CD4-positive, alpha-beta T cell treated with Interleukin-4 for 1 hour (primary cell): ENCODE measurements at regions not wholly inside any gene's neighbourhood (a gene's known extent, or its start where the extent isn't known, plus 50 kb on each side); places are given as distances from the start of the nearest gene placed in this dataset.
"Not testable (repeated sequence)": the region's sequence is repeated elsewhere in the genome, so short reads cannot be mapped to it uniquely, and the experiment has no call there.

Source experiments
- DNase-seq, 2 donors: peaks; one replicate each; pipeline ENCODE4 v3.0.0-alpha.2; 2020 to 2022

- DNase-seq: not testable (repeated sequence)
These were observed 392.9 kb downstream of the SEC14L1 start for GRCh38 chr17:77533697-77534096.

- no peak for DNase-seq
These were observed 393.4 kb downstream of the SEC14L1 start for GRCh38 chr17:77534137-77534536.

DNA sequence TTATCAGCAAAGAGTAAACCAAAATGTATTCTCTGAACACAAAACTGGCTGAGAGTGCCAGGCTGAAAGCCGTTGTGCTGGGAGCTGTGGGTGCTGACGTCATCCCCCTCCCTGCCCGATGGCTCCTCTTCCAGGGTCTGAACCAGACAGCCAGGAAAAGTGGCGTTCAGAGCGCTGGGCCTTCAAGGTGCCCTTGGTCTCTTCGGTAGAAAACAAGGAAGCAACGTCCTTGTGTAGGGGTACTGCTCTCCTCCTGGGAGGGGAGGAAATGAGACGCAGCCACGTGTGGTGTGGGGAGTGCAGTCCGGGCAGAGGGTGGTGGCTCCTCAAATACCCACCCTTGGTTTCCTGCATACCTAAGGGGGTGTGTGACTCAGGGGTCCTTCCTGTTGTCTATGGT lies 394.7 kb downstream of the SEC14L1 start:
- no peak for DNase-seq

GRCh38 chr17:77535892-77536291 lies 395.1 kb downstream of the SEC14L1 start:
- DNase-seq: no peak

DNA sequence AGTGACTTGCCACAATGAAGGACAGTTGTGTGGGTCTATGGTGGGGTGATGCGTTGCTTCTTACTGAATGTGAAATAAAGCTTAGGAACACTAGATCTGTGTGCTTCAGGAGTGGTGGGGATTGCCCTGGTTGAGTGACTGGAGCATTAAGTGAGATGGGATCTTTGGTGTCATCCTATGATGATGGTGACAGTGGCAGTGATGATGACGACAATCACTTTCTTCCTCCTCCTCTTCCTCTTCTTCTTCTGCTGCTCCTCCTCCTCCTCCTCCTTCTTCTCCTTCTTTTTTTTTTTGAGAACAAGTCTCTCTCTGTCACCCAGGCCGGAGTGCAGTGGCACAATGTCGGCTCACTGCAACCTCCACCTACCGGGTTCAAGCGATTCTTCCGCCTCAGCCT lies 396.8 kb downstream of the SEC14L1 start:
- no peak for DNase-seq

DNA sequence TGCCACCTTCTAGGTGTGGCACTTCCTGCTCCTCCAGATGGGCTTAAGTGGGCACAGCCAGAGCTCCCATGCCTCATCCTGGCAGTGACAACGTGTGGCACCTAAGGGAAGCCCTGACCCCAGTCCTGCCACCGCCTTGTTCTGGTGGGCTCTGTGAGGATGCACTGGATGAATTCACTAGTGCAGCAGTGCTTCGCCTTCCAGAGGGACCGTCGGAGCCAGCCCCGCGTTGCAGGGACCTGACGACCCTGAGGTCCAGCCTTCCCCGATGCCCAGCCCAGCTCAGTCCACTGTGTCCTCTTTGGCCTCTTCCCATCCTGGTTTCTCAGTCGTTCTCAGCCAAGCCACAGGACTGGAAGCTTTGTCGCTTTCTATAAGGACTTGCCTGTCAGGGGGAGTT lies 399.8 kb downstream of the SEC14L1 start:
- no peak for DNase-seq

DNA sequence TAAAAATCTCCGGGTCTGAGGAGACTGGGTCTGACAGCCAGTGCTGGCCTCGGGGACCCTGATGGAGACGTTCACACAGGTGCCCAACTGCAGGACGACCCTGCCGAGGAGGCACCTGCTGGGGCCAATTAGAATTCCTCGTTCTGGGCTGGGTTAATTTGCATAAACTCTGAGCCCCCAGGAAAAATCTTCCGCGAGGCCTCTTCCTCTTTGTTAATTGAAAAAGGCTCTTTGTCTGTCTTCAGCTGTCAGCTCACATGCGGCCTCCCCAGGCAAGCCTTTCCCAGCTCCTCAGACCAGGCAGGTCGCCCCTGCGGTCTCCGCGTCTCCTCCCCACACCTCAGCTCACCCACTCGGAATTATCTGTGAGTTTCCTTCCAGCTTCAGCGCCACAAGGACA lies 400.2 kb downstream of the SEC14L1 start:
- DNase-seq: no peak

GRCh38 chr17:77542011-77542410 lies 401.2 kb downstream of the SEC14L1 start:
- no peak for DNase-seq

- peak; percentile 64 to 68 for DNase-seq
These were observed 402.1 kb downstream of the SEC14L1 start for GRCh38 chr17:77542551-77543490.

DNA sequence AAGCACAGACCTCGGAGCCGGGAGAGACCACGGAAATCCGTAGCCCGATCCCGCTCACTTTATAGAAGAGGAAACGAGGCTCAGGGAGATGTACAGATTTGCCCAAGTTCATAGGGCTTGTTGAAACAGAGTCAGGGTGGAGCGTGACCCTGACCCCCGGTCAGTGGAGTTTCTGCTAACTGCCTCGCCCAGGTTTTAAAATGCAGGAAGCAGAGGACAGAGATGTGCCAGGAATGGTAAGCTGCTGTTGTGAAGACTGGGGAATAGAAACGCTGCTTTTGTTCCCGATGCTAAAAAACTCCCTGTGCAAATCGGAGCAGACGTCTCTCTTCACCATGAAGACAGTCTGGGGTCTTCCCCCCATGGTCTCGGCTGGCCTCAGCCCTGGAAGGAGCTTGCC lies 403.0 kb downstream of the SEC14L1 start:
- DNase-seq: no peak

- DNase-seq: no peak
These were observed 403.8 kb downstream of the SEC14L1 start for GRCh38 chr17:77544347-77545110.

GRCh38 chr17:77546772-77547241 lies 406.0 kb downstream of the SEC14L1 start:
- DNase-seq: no peak

- DNase-seq: peak in 1 of 2 donors; percentile 20
These were observed 408.2 kb downstream of the SEC14L1 start for GRCh38 chr17:77548967-77549366.

DNA sequence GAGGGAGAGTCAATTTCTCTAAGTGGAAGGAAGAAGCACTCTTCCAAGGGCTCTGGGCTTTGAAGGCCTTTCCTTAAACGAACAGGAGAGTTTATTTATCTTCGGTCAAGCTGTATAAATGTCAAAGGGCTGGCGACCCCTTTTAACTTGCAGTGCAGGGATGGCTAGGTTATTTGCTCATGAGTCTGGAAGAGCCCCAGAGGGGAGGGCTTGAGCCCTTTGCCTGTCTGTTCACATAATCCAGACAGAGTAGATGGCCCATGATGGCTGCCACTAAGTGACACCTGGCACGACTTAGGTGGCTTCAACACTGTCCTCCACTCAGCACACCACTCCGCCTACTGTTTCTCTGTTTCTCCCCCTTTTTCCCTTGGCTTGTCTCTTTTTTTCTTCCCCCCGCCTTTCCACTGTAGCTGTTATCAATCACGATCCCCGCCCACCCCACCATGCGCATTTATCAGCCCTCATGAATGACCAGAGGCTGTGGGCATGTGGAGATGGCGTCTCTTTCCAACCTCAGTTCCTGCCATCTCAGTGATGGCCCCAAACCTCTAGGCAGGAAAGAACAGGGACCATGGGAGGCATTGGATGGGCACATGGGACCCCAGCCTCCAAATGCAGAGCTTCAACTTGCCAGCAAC lies 408.7 kb upstream of the TNRC6C start:
- DNase-seq: no peak

DNA sequence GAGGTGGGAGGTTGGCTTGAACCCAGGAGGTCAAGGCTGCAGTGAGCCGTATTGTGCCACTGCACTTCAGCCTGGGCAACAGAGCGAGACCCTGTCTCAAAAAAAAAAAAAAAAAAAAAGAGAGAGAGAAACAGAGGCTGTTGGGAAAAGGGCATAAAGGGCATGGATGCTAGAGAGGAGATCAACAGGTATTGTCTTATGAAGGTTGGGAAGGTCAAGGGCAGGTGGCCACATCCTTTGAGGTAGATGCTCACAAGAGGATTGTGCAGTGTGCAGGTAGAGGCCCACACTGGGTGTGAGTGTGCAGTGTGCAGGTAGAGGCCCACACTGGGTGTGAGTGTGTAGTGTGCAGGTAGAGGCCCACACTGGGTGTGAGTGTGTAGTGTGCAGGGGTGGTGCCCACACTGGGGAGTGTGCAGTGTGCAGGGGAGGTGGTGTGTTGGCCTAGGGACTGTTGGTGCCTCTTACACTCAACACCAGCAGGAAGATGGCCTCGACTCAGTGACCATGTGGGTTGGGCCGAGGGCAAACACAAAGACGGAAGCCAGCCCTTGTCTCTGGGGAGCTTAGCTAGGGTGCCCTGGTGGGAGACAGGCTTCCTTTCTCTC lies 404.9 kb upstream of the TNRC6C start:
- no peak for DNase-seq

- DNase-seq: no peak
These were observed 403.3 kb upstream of the TNRC6C start for GRCh38 chr17:77555121-77555591.

DNA sequence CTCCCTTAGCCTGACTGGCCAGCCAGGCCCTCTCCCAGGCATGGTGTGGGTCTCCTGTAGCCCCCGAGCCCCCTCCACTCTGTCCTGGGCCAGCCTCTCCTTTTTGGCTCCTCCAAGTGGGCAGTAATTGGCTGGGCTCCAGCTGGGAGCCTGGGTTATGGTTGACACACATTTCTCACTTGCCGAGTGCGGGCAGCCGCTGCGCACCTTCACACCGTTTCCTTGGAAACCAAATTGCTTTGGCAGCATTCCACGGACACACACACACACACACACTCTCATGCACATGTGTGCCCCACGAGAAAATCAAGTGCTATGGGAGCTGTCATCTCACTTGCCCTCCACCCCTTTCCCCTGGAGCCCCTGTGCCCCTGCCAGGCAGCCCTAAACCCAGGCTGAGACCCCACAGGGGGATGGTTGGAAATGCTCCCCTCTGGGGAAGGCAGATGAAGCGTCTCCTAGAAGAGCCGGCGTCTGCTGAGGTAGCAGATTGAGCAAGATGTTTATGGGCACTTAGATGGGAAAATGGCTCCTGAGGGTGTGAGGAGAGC lies 402.7 kb upstream of the TNRC6C start:
- DNase-seq: no peak

- DNase-seq: no peak
These were observed 402.0 kb upstream of the TNRC6C start for GRCh38 chr17:77556383-77557061.

- no peak for DNase-seq
These were observed 399.5 kb upstream of the TNRC6C start for GRCh38 chr17:77558846-77559626.

- DNase-seq: no peak
These were observed 398.1 kb upstream of the TNRC6C start for GRCh38 chr17:77560381-77560780.

DNA sequence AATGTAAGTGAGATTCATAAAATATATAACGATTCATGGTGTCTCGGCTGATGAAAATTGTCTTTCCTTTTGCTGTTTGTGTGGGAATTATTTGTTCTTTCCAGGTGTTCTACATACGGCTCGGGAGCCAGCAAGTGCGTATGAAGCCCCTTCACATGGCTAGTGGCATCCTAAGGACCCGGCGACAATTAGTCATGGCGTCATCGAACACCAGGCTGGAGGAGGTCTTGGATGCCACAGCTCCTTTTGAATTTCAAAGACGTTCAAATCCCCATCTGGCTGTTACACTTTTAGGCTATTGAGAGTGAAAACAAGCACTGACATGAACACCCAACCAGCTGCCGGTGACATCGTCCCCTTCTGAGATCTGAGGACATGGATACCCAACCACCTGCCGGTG lies 397.7 kb upstream of the TNRC6C start:
- no peak for DNase-seq
